Vagina (tissue), 2 donors: ENCODE measurements at regions not wholly inside any gene's neighbourhood (a gene's known extent, or its start where the extent isn't known, plus 50 kb on each side); places are given as distances from the start of the nearest gene placed in this dataset.

Source experiments
- CTCF ChIP-seq, 3 experiments: fragments of 450-650 bp in 2 of 3; fragments of 200-600 bp in 1 of 3; sonication (generic) in 1 of 3; IDR thresholded peaks; one replicate each; pipeline ENCODE4 v1.5.1; 2017 to 2019; ENCODE audit warnings: antibody characterized with exemption in 3 of 3, mild to moderate bottlenecking in 2 of 3, moderate library complexity in 2 of 3
- POLR2A ChIP-seq, 2 donors: fragments of 450-650 bp; IDR thresholded peaks; one replicate each; pipeline ENCODE4 v1.6.1; 2017; ENCODE audit warnings: antibody characterized with exemption in 2 of 2, mild to moderate bottlenecking in 2 of 2, moderate library complexity in 2 of 2

- TF ChIP-seq CTCF (IDR thresholded peaks at IDR 0.05) (no peak), POLR2A (IDR thresholded peaks at IDR 0.05) (no peak)
Observed at GRCh38 chr5:6814816-6815215, 101.6 kb downstream of the TENT4A start.
